ENCODE measurements at regions not wholly inside any gene's neighbourhood (a gene's known extent, or its start where the extent isn't known, plus 50 kb on each side); places are given as distances from the start of the nearest gene placed in this dataset.

GRCh38 chr6:43934183-43934802 is 164.3 kb downstream of the VEGFA start (continued):
- no peak for TF ChIP-seq REST (IDR thresholded peaks at IDR 0.05; ENCODE audit: borderline replicate concordance)
- TF ChIP-seq REST (CRISPR knock-in tag; IDR thresholded peaks at IDR 0.05; ENCODE audit: low read depth): 0 out of 2 replicates have a peak, but pooled peaks have one; percentile 12
- no peak for TF ChIP-seq LCOR (CRISPR knock-in tag; IDR thresholded peaks at IDR 0.05)
- TF ChIP-seq ZNF592 (IDR thresholded peaks at IDR 0.05): 0 out of 2 replicates have a peak, but pooled peaks have one; percentile 13
- TF ChIP-seq CC2D1A (IDR thresholded peaks at IDR 0.05): 0 out of 2 replicates have a peak, but pooled peaks have one; percentile 26
- peak; percentile 99; the same call in 1 of the 2 replicates for TF ChIP-seq ADNP (tag; IDR thresholded peaks at IDR 0.05)
- TF ChIP-seq ZKSCAN8 (CRISPR knock-in tag; IDR thresholded peaks at IDR 0.05): 0 out of 2 replicates have a peak, but pooled peaks have one; percentile 44
- no peak for TF ChIP-seq E2F3 (CRISPR knock-in tag; IDR thresholded peaks at IDR 0.05)
- TF ChIP-seq KLF6 (CRISPR knock-in tag; IDR thresholded peaks at IDR 0.05; ENCODE audit: borderline replicate concordance): 0 out of 2 replicates have a peak, but pooled peaks have one; percentile 12
- TF ChIP-seq CTCF (IDR thresholded peaks at IDR 0.05 in 2 of 3, conservative IDR thresholded peaks at IDR 0.05 in 1 of 3; ENCODE audit: insufficient read depth in 2 of 3, low read depth in 1 of 3, low read length in 3 of 3): 0 out of 6 replicates have a peak, but pooled peaks of 1 of the 3 experiments have one; percentile 4
- TF ChIP-seq HDGF (IDR thresholded peaks at IDR 0.05): 0 out of 2 replicates have a peak, but pooled peaks have one; percentile 82
- 0 out of 2 replicates have a peak, but pooled peaks have one; percentile 51 for TF ChIP-seq ZNF197 (CRISPR knock-in tag; IDR thresholded peaks at IDR 0.05; ENCODE audit: low read depth)
- TF ChIP-seq ZNF589 (CRISPR knock-in tag; IDR thresholded peaks at IDR 0.05; ENCODE audit: low read depth): peak; percentile 56; the same call in 1 of the 2 replicates
- no peak for TF ChIP-seq RCOR1 (IDR thresholded peaks at IDR 0.05; ENCODE audit: borderline replicate concordance in 1 of 2, low read depth in 2 of 2, low read length in 2 of 2)

Data from K562 (cell line).